HL-60 (cell line): ENCODE measurements at regions not wholly inside any gene's neighbourhood (a gene's known extent, or its start where the extent isn't known, plus 50 kb on each side); places are given as distances from the start of the nearest gene placed in this dataset.

Experiments used
- GABPA ChIP-seq: IDR thresholded peaks from 2 replicates; pipeline ENCODE4 v1.6.1; 2012; ENCODE audit warnings: low read depth
- POLR2AphosphoS5 ChIP-seq: IDR thresholded peaks from 2 replicates; pipeline ENCODE4 v1.6.1; 2012; ENCODE audit warnings: low read depth
- SPI1 ChIP-seq: IDR thresholded peaks from 2 replicates; pipeline ENCODE4 v1.6.1; 2012; ENCODE audit warnings: low read depth, mild to moderate bottlenecking, borderline replicate concordance
- TF ChIP-seq, protein P1 (sequence below): IDR thresholded peaks from one replicate; pipeline ENCODE4 v1.5.1; 2011; ENCODE audit warnings: low read length, control low read depth, inconsistent platforms; ENCODE audit not compliant: insufficient read depth
- TF ChIP-seq, protein P2 (sequence below): IDR thresholded peaks from 2 replicates; pipeline ENCODE4 v1.6.1; 2012; ENCODE audit warnings: low read depth; ENCODE audit not compliant: insufficient replicate concordance

DNA sequence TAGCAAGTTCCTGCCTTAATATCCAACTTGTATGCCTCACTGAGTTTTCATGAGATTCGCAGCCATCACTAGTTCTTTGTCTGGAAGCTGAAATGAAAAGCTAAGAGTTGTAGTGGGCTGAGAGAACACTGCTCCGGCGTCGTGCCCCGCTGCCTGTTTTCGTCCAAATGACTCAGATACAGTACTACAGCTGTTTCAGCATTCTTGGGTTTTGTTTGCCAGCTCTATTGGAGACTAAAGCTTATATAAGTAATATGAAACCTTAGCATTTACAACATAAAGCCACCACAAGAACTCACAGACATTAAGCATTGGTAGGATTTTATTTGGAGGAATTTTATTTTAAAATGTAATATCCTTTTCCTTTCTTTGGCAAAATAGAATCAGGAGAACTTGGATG, 299.7 kb downstream of the DLEU7 start:
- TF ChIP-seq, protein P1, sequence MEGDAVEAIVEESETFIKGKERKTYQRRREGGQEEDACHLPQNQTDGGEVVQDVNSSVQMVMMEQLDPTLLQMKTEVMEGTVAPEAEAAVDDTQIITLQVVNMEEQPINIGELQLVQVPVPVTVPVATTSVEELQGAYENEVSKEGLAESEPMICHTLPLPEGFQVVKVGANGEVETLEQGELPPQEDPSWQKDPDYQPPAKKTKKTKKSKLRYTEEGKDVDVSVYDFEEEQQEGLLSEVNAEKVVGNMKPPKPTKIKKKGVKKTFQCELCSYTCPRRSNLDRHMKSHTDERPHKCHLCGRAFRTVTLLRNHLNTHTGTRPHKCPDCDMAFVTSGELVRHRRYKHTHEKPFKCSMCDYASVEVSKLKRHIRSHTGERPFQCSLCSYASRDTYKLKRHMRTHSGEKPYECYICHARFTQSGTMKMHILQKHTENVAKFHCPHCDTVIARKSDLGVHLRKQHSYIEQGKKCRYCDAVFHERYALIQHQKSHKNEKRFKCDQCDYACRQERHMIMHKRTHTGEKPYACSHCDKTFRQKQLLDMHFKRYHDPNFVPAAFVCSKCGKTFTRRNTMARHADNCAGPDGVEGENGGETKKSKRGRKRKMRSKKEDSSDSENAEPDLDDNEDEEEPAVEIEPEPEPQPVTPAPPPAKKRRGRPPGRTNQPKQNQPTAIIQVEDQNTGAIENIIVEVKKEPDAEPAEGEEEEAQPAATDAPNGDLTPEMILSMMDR = no peak
- TF ChIP-seq, protein P2, sequence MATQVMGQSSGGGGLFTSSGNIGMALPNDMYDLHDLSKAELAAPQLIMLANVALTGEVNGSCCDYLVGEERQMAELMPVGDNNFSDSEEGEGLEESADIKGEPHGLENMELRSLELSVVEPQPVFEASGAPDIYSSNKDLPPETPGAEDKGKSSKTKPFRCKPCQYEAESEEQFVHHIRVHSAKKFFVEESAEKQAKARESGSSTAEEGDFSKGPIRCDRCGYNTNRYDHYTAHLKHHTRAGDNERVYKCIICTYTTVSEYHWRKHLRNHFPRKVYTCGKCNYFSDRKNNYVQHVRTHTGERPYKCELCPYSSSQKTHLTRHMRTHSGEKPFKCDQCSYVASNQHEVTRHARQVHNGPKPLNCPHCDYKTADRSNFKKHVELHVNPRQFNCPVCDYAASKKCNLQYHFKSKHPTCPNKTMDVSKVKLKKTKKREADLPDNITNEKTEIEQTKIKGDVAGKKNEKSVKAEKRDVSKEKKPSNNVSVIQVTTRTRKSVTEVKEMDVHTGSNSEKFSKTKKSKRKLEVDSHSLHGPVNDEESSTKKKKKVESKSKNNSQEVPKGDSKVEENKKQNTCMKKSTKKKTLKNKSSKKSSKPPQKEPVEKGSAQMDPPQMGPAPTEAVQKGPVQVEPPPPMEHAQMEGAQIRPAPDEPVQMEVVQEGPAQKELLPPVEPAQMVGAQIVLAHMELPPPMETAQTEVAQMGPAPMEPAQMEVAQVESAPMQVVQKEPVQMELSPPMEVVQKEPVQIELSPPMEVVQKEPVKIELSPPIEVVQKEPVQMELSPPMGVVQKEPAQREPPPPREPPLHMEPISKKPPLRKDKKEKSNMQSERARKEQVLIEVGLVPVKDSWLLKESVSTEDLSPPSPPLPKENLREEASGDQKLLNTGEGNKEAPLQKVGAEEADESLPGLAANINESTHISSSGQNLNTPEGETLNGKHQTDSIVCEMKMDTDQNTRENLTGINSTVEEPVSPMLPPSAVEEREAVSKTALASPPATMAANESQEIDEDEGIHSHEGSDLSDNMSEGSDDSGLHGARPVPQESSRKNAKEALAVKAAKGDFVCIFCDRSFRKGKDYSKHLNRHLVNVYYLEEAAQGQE = no peak
- TF ChIP-seq SPI1 (no peak), POLR2AphosphoS5 (no peak), GABPA (no peak)
